GM13976 (cell line): ENCODE measurements at regions not wholly inside any gene's neighbourhood (a gene's known extent, or its start where the extent isn't known, plus 50 kb on each side); places are given as distances from the start of the nearest gene placed in this dataset.

ENCODE experiments used
- DNase-seq: peaks from one replicate; pipeline ENCODE4 v3.0.0; 2012; ENCODE audit warnings: low spot score
- in situ Hi-C: fragments of 300-500 bp; cut with MboI; formaldehyde crosslinking; loops from one replicate; pipeline ENCODE4 v1.12.0; 2022; ENCODE audit warnings: low sequenced_read_pairs, mixed read lengths, inconsistent platforms; ENCODE audit not compliant: unreplicated experiment
- TF ChIP-seq, protein P1 (sequence below): IDR thresholded peaks from 2 replicates; pipeline ENCODE4 v1.5.1; 2012; ENCODE audit warnings: borderline replicate concordance, mild to moderate bottlenecking; ENCODE audit not compliant: insufficient read depth; ENCODE audit errors: extremely low read depth, missing control alignments, control extremely low read depth

DNA sequence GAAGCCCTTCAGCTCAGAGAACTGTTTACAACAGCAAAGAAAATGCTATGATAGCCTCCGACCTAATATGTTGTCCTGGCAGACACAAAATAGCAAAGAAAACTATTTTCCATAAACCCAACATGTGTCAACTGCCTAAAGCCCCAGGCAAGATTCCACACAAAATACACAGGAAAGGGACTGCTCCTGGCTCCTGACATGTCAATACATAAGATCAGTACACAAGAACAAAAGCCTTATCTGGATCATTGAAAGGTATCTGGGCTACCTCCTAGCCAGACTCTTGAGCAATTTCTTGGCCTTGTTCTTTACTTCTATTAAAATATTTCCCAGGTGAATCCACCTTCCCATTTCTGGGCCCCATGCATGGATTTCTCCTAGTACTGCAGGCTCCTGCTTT lies 242.3 kb upstream of the GRIP1 start:
- TF ChIP-seq, protein P1, sequence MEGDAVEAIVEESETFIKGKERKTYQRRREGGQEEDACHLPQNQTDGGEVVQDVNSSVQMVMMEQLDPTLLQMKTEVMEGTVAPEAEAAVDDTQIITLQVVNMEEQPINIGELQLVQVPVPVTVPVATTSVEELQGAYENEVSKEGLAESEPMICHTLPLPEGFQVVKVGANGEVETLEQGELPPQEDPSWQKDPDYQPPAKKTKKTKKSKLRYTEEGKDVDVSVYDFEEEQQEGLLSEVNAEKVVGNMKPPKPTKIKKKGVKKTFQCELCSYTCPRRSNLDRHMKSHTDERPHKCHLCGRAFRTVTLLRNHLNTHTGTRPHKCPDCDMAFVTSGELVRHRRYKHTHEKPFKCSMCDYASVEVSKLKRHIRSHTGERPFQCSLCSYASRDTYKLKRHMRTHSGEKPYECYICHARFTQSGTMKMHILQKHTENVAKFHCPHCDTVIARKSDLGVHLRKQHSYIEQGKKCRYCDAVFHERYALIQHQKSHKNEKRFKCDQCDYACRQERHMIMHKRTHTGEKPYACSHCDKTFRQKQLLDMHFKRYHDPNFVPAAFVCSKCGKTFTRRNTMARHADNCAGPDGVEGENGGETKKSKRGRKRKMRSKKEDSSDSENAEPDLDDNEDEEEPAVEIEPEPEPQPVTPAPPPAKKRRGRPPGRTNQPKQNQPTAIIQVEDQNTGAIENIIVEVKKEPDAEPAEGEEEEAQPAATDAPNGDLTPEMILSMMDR, result no peak
- in situ Hi-C loops, result no loop called here

DNA sequence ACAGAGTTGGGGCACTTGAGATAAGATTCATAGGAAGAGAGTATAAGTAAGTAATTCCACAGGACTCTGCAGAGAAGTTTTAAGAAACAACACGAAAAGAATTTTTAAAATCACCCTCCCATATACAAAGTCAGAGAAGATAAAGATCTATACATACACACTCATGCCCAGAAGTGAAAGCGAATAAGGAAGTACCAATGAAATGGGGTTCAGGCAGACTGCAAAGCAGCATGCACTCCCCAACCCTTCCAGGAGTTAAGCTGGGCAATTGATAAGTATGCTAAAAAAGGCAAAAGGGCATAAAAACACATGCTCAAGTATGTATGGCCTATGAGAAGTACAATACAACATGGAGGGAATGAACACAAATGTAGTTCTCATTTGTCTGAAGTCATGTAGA lies 246.2 kb upstream of the GRIP1 start:
- in situ Hi-C loops, result no loop called here
- TF ChIP-seq, protein P1, result no peak
- no peak for DNase-seq

More for the DNA sequence above, 242.3 kb upstream of the GRIP1 start:
- DNase-seq, result no peak

- TF ChIP-seq, protein P1, result no peak
- in situ Hi-C loops, result no loop called here
- DNase-seq, result no peak
These were observed 250.2 kb upstream of the GRIP1 start for GRCh38 chr12:66929121-66929520.

- in situ Hi-C loops, result no loop called here
- TF ChIP-seq, protein P1, result no peak
- no peak for DNase-seq
These were observed 252.2 kb upstream of the GRIP1 start for GRCh38 chr12:66931091-66931490.

- TF ChIP-seq, protein P1, result no peak
- in situ Hi-C loops, result no loop called here
- DNase-seq, result no peak
These were observed 253.2 kb upstream of the GRIP1 start for GRCh38 chr12:66932126-66932525.

GRCh38 chr12:66934302-66935062 lies 255.6 kb upstream of the GRIP1 start:
- in situ Hi-C loops, result no loop called here
- TF ChIP-seq, protein P1, result no peak
- DNase-seq, result no peak
